Upper lobe of left lung (tissue), 6 donors: ENCODE measurements at regions not wholly inside any gene's neighbourhood (a gene's known extent, or its start where the extent isn't known, plus 50 kb on each side); places are given as distances from the start of the nearest gene placed in this dataset.

ENCODE experiments used
- ATAC-seq, 2 donors: fragments of 200-7000 bp; cut with Tn5 transposase; one replicate each; pipeline ENCODE4 v1.9.1; 2022; ENCODE audit warnings: mild to moderate bottlenecking in 2 of 2, moderate library complexity in 2 of 2; ENCODE audit not compliant: low FRiP score in 2 of 2
- DNase-seq, 2 donors: peaks; one replicate each; pipeline ENCODE4 v3.0.0-alpha.2; 2019 to 2020
- H3K27ac ChIP-seq, 4 donors: fragments of 200-600 bp; sonication (generic); one replicate each; pipeline ENCODE4 v1.5.1; 2016 to 2019
- H3K27me3 ChIP-seq, 4 donors: fragments of 200-600 bp; sonication (generic); one replicate each; pipeline ENCODE4 v1.5.1; 2017 to 2019
- H3K36me3 ChIP-seq, 4 donors: fragments of 200-600 bp; sonication (generic); one replicate each; pipeline ENCODE4 v1.5.1; 2016 to 2019
- H3K4me1 ChIP-seq, 4 donors: fragments of 200-600 bp; sonication (generic); one replicate each; pipeline ENCODE4 v1.5.1; 2018 to 2019
- H3K4me3 ChIP-seq, 4 donors: fragments of 200-600 bp; sonication (generic); one replicate each; pipeline ENCODE4 v1.5.1; 2017 to 2019; ENCODE audit warnings: mild to moderate bottlenecking in 2 of 4, moderate library complexity in 1 of 4
- H3K9me3 ChIP-seq, 4 donors: fragments of 200-600 bp; sonication (generic); one replicate each; pipeline ENCODE4 v1.5.1; 2018 to 2019
- EP300 ChIP-seq, 4 donors: sonication (generic); formaldehyde crosslinking; IDR thresholded peaks; one replicate each; pipeline ENCODE4 v1.5.1; 2017; ENCODE audit warnings: antibody characterized with exemption in 4 of 4, control low read depth in 2 of 4
- POLR2A ChIP-seq, 4 donors: fragments of 450-650 bp; IDR thresholded peaks; one replicate each; pipeline ENCODE4 v1.5.1; 2016 to 2017; ENCODE audit warnings: antibody characterized with exemption in 4 of 4, mild to moderate bottlenecking in 2 of 4
- POLR2AphosphoS5 ChIP-seq, 2 donors: sonication (generic); formaldehyde crosslinking; IDR thresholded peaks; one replicate each; pipeline ENCODE4 v1.5.1; 2017; ENCODE audit warnings: antibody characterized with exemption in 2 of 2
- WGBS, 2 donors: methylation state at CpG; one replicate each; pipeline ENCODE4 v1.1.5; 2017 to 2018; 5-methylcytosine and 5-hydroxymethylcytosine counted together
- TF ChIP-seq, protein P1 (sequence below), 6 experiments: fragments of 450-650 bp in 4 of 6; fragments of 200-600 bp in 2 of 6; sonication (generic) in 2 of 6; IDR thresholded peaks; one replicate each; pipeline ENCODE4 v1.5.1; 2016 to 2019; ENCODE audit warnings: antibody characterized with exemption in 6 of 6
- donor health status: DM: no; HTN: no; CAD: no; lungs with moderate emphysema.
- donor health status: DM: no; HTN: yes; CAD: no; lungs with severe emphysema.

DNA sequence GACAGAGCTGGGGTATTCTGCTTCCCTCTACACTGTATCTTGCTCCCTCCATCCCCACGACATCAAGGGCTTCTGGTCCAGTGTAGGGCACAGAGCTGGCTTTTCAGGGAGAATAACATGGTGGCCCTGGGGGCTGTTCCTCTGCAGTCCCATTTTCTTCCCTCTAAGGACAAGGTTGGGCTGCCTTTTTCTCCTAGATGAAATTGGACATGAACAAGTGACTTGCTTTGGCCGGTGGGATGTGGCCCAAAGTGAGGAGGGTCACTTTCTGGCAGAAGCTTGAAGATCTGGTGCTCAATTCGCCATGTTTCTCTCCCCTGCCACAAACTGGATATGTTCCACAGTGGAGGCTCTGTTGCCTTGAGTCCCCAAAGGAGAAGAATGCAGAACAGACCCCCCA is 235.7 kb downstream of the EMX2 start:
- H3K27me3 ChIP-seq, result no peaks in the 10 kb centered on the region
- TF ChIP-seq, protein P1, sequence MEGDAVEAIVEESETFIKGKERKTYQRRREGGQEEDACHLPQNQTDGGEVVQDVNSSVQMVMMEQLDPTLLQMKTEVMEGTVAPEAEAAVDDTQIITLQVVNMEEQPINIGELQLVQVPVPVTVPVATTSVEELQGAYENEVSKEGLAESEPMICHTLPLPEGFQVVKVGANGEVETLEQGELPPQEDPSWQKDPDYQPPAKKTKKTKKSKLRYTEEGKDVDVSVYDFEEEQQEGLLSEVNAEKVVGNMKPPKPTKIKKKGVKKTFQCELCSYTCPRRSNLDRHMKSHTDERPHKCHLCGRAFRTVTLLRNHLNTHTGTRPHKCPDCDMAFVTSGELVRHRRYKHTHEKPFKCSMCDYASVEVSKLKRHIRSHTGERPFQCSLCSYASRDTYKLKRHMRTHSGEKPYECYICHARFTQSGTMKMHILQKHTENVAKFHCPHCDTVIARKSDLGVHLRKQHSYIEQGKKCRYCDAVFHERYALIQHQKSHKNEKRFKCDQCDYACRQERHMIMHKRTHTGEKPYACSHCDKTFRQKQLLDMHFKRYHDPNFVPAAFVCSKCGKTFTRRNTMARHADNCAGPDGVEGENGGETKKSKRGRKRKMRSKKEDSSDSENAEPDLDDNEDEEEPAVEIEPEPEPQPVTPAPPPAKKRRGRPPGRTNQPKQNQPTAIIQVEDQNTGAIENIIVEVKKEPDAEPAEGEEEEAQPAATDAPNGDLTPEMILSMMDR (IDR thresholded peaks at IDR 0.05), result no peak
- ATAC-seq, result no peak
- no peak overlapping the region for H3K4me3 ChIP-seq
- WGBS, 2 donors, result 63% methylated on average over 3 of the region's 3 CpGs
- no peaks in the 10 kb centered on the region for H3K9me3 ChIP-seq
- peaks cover 0 to 4% (median 0%) of the 10 kb centered on the region in 4 donors for H3K4me1 ChIP-seq
- no peak for DNase-seq
- H3K27ac ChIP-seq, result no peak overlapping the region
- H3K36me3 ChIP-seq, result no peaks in the 10 kb centered on the region

DNA sequence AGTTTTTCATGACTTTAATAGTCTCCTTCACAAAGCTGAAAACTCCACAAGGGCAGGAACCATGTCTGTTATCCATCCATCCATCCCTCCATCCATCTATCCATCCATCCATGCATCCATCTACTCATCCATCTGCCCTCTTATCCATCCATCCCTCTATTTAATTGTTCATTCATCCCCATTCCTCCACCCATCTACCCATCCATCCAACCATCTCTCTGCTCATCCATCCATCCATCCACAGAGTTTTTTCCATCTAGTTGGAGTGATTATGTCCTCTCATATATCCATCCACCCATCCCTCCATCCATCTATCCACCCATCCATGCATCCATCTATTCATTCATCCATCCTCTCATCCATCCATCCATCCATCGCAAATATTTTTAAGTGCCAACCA is 237.9 kb downstream of the EMX2 start:
- Histone ChIP-seq H3K27me3 (no peaks in the 10 kb centered on the region), H3K9me3 (no peaks in the 10 kb centered on the region), H3K36me3 (no peaks in the 10 kb centered on the region), H3K4me3 (no peak overlapping the region), H3K27ac (no peak overlapping the region), H3K4me1 (peaks cover 0 to 4% (median 0%) of the 10 kb centered on the region in 4 donors)
- ATAC-seq (no peak), DNase-seq (no peak)
- TF ChIP-seq, protein P1 (IDR thresholded peaks at IDR 0.05), result no peak
- no peak for TF ChIP-seq EP300 (IDR thresholded peaks at IDR 0.05)
- TF ChIP-seq POLR2A (IDR thresholded peaks at IDR 0.05), result no peak
- no peak for TF ChIP-seq POLR2AphosphoS5 (IDR thresholded peaks at IDR 0.05)
- 93 to 98% methylated on average over 1 of the region's 1 CpG for WGBS, 2 donors

DNA sequence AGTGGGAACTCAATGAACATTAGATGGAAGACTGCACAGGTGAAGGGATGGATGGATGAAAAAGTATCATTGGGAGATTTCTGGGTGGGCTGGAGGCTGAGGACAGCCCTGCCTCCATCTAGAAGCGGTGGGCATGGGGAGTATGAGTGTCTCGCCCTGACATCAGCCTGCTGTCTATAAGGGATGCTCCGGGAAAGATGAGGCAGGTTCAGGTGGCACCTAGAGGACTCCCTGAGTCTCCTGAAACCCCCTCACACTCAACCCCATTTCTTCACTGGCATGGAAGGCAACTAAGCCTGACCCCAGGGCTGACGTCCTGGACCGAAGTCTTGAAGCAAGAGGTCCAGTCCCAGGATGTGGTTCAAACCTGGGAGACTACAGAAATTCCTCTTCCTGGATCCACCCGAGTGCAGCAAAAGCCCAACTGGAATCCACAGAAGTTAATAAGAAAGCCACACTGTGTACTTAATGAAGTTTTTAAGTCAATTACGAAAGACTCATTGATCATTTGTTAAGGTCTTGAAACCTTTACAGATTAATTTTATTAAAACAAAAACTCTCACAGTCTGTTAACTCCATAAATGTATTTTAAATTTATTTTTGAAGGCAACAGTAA is 238.8 kb downstream of the EMX2 start:
- 86 to 92% methylated on average over 7 of the region's 7 CpGs for WGBS, 2 donors
- ATAC-seq, result no peak
- no peak for DNase-seq

DNA sequence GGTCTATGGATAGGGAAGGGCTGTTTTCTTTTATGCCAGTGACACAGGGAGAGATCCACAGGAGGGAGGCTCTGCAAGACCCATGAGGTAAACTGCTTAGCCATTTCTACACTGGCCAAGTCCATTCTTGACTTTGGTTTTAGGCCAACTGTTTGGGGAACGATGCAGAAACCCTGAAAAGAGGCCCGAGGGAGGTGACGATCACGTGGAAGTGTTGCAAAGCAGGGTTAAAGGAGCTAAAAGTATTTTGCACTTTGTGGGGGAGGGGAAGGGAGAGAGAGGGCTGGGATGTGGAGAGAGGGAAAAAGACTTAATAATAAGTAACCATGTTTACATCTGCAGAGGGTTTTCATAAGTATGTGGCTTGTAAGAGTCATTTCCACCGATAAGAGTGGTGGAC is 239.7 kb downstream of the EMX2 start:
- no peak for ATAC-seq
- Histone ChIP-seq H3K9me3 (no peaks in the 10 kb centered on the region), H3K4me1 (peaks cover 0 to 4% (median 0%) of the 10 kb centered on the region in 4 donors), H3K27me3 (no peaks in the 10 kb centered on the region), H3K36me3 (no peaks in the 10 kb centered on the region), H3K27ac (no peak overlapping the region), H3K4me3 (no peak overlapping the region)
- 15 to 29% methylated on average over 5 of the region's 5 CpGs for WGBS, 2 donors
- DNase-seq, result no peak
- TF ChIP-seq, protein P1 (IDR thresholded peaks at IDR 0.05), result no peak
- TF ChIP-seq POLR2A (IDR thresholded peaks at IDR 0.05) (no peak), EP300 (IDR thresholded peaks at IDR 0.05) (no peak), POLR2AphosphoS5 (IDR thresholded peaks at IDR 0.05) (no peak)

More for the DNA sequence above, 238.8 kb downstream of the EMX2 start:
- Histone ChIP-seq H3K27me3 (no peaks in the 10 kb centered on the region), H3K4me1 (peaks cover 0 to 4% (median 0%) of the 10 kb centered on the region in 4 donors), H3K9me3 (no peaks in the 10 kb centered on the region), H3K36me3 (no peaks in the 10 kb centered on the region), H3K27ac (no peak overlapping the region), H3K4me3 (no peak overlapping the region)
- no peak for TF ChIP-seq POLR2A (IDR thresholded peaks at IDR 0.05)
- TF ChIP-seq EP300 (IDR thresholded peaks at IDR 0.05), result no peak
- TF ChIP-seq, protein P1 (IDR thresholded peaks at IDR 0.05), result no peak
- no peak for TF ChIP-seq POLR2AphosphoS5 (IDR thresholded peaks at IDR 0.05)

DNA sequence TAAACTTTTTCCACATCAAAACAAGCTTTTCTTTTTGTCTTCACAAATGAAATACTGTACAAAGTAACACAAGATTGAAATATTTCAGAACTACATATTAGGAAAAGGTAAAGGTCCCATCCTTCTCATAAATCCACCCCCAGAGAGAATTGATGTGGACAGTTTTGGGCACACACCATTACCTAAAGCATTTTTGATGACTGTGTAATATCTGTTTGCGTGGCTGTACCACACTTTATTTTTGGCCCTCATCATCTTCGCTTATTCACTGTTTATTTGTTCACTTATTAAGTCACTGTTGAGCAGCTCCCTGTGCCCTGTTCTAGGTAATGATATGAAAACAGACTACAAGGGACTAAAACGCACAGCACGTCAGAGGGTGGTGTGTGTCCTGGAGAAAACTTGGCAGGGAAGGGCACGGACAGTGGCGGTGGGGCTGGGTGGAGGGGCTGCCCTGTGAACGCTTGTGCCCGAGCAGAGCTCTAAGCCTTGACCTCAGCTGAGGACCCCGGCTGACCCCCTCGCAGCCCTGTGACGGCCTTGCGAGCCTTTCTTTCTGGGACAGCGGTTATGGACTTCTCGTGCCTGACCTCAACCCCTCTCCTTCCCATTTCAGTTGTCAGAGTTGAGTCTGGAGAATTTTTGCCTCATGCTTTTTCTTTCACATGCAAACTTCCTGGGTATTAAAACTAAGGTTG is 241.3 kb downstream of the EMX2 start:
- Histone ChIP-seq H3K27ac (no peak overlapping the region), H3K36me3 (no peaks in the 10 kb centered on the region), H3K27me3 (no peaks in the 10 kb centered on the region), H3K4me3 (no peak overlapping the region), H3K4me1 (peaks cover 0 to 4% (median 0%) of the 10 kb centered on the region in 4 donors), H3K9me3 (no peaks in the 10 kb centered on the region)
- peak in 1 of 2 donors; percentile 36 for ATAC-seq
- WGBS, 2 donors, result 90 to 93% methylated on average over 14 of the region's 14 CpGs
- no peak for TF ChIP-seq POLR2AphosphoS5 (IDR thresholded peaks at IDR 0.05)
- TF ChIP-seq, protein P1 (IDR thresholded peaks at IDR 0.05), result no peak
- no peak for TF ChIP-seq EP300 (IDR thresholded peaks at IDR 0.05)
- no peak for TF ChIP-seq POLR2A (IDR thresholded peaks at IDR 0.05)
- peak in 1 of 2 donors; percentile 46 for DNase-seq
